ENCODE measurements at regions not wholly inside any gene's neighbourhood (a gene's known extent, or its start where the extent isn't known, plus 50 kb on each side); places are given as distances from the start of the nearest gene placed in this dataset.
A peak's percentile ranks its signal among the peaks of the same experiment; 100 is the strongest.
"Not testable (repeated sequence)": the region's sequence is repeated elsewhere in the genome, so short reads cannot be mapped to it uniquely, and the experiment has no call there.

DNA sequence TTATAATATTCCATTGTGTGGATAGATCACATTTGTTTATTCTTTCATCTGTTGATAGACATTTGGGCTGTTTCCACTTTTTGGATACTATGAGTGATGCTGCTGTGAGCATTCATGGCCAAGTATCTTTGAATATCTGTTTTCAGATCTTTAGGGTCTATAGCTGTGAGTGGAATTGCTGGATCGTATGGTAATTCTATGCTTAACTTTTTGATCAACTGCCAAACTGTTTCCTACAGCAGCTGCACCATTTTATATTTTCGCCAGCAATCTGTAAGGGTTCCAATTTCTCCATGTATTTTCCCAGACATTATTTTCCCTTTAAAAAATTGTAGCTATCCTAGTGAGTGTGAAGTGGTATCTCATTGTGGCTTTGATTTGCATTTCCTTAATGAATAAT, 238.1 kb downstream of the AACS start:
- DNase-seq (ENCODE audit: extremely low read depth, low read depth, low spot score), result no peak

DNA sequence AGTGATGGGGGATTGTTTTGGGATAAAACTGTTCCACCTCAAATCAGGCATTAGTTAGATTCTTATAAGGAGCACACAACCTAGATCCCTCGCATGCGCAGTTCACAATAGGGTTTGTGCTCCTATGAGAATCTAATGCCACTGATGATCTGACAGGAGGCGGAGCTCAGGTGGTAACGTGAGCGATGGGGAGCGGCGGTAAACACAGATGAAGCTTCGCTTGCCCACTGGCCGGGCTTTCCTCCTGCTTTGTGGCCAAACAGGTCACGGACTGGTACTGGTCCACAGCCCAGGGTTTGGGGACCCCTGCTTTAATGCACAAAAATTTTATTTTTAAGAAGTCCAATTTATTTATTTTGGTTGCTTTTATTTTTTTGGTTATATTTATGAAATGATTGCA, 238.8 kb downstream of the AACS start:
- no peak for DNase-seq (ENCODE audit: extremely low read depth, low read depth, low spot score)

DNA sequence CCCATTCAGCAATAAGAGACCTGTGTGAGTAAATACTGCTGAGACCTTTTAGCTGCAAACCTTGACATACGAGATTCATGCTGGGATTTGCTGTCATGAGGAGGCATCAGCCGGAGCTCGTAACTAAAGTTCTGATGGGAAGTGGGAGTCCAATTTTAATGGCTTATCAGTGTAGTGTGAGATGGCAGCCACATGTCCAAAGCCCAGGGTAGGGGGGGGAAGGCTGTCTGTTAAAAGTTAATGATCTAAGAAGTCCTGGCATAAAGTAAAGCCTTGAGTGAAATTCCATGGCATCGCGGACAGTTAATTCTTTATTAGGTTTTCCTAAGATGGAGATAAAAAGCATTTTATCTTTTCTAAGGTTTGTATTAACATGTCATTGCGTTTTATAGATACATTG, 240.0 kb downstream of the AACS start:
- DNase-seq (ENCODE audit: extremely low read depth, low read depth, low spot score), result no peak

DNA sequence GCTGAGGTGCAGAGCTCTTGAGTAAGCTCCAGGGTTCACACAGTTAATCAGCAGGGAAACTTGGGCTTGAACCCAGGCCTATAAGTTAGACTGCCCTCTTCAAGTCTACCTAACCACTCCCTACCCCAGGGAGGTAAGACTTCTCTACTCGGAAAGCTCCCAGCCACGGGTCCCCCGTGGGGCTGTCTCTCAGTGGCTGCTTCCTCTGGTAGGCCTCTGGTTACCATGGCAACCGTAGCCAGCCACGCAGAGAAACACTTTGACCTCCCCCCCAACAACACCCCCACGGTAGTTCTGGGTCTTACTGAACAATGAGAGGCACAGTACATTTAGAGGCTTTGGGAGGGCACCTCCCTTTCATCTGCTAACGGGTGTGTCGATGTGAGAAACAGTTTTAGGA, 245.2 kb downstream of the AACS start:
- no peak for DNase-seq (ENCODE audit: extremely low read depth, low read depth, low spot score)

DNA sequence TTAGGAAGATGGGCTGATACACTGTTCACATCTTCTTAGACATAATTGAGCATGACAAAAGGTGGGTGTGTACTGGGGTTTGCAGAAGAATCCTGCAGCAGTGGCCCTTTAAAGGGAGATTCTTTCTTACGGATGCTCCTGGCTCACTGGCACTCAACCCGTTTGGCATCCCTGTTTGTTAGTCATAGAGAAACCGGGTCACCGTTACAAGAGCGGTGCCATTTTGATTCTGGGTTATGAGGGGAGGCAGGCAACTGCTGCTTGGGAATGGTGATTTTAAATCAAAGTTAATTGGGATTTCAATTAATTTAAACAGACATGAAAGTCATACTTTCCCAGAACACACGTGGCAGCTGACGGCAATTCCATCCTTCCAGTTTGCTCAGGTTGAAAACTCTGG, 245.8 kb downstream of the AACS start:
- DNase-seq (ENCODE audit: extremely low read depth, low read depth, low spot score), result no peak

DNA sequence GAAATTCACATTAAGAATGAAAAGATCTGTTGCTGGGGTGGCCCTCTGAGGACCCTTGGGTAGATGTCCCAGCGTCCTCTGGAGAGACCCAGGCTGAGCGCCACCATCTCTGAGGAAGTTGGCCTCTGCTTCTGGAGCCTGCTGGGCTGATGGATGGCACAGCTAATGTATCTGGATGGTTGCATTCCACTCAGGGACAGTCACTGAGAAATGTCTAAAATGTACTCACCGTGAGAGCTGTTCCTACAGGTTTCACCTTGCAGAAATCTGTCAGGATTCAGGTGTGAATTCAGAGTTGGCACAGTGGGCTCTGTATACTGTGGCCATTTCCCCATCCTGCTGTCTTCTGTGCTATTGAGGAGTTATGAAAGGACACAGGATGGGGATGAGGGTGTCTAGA, 247.2 kb downstream of the AACS start:
- DNase-seq (ENCODE audit: extremely low read depth, low read depth, low spot score), result no peak

DNA sequence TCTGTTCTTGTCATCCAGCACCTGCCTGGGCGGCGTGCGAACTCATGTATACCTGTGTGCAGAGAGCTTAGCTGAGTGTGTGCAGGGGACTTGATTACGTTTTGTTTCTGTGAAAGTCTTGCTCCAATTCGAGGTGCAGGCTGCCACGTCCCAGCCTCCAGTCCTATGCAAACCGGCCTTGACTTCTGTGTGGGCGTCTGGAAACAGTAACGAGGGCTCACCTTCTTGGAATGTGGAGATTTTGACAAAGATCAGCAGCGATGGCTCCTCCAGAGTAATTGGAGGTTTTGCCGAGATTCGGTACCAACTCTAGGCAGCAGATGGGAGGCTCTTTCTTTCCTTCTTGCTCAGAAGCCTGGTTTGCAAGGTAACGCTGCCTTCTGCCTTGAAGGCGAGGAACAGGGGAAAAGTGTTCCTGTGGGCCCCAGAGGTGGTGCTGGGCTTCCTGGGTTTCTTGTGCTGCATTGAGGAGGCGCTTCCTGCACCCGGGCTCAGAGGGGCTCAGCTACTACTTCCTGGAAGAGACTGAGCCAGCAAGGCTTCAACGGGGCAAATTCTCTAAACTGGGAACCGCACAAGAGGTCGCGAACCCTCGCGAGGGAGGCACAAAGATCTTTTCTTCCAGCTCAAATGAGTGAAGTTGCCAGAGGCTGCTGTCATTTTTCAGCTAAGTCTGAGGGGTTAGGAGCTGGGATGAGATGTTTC, 249.0 kb downstream of the AACS start:
- DNase-seq (ENCODE audit: extremely low read depth, low read depth, low spot score), result no peak

DNA sequence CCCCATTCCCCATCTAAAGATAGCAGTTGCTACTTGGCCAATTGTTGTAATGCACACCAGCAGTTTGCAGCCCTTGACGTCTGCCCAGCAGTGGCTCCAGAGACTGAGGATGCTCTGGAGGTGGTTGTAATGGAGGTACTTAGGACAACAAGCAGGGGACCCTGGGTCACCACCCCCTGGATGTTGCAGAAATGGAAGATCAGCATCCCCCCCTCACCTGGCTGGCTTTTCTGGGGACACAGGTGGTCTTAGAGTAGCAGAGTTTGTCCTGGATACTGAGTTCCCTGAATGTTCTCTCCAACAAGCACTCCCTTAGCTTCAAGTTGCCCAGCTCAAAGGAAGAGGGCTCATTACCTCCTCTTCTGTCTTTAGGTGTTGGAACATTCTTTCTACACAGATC, 250.5 kb downstream of the AACS start:
- no peak for DNase-seq (ENCODE audit: extremely low read depth, low read depth, low spot score)

DNA sequence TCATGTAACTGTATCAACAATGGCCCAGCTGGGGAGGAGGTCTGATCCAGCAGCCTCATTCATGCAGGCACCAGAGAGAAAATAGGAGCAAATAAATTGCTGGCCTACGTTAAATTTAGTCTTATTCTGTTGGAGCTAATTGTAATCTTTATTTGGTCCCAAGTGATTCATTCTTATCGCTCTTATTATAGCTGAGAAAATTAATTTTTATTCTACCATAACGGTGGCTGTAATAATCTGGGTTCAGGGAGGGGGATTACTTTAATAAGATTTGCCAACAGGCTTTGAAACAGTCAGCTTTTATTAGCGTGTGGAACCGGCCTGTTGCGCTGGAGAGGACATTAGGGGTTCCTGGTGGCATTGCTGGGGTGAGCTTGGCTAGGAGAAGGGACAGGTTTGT, 254.9 kb downstream of the AACS start:
- DNase-seq (ENCODE audit: extremely low read depth, low read depth, low spot score), result no peak

DNA sequence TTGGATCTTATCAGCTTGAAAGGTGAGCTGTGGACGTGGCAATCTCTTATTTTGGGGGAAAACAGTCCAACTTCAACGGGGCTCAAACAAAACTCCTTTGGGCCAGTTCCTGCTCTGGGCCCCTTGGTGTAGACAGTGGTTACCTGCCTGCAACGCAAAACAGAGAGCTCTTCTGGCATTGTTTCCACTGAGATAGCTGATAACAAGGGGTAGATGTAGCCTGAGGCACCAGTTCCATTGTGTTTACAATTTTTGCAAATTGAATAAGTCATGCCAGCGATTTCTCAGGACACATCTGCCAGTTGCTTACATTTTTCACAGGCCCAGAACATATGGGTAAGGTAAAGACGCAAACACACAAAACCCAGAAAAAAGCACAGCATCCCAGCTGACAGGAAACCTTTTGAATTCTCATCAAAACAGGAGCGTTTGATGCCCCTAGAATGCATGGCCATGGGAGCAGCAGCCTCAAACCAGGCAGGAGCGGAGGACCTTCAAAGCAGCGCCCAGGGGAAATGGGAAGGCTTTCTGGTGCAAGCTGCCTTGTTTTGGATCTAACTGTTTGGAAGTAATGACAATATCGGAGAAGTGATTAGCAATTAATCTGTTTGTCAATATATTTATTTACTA, 259.7 kb downstream of the AACS start:
- DNase-seq (ENCODE audit: extremely low read depth, low read depth, low spot score), result no peak

DNA sequence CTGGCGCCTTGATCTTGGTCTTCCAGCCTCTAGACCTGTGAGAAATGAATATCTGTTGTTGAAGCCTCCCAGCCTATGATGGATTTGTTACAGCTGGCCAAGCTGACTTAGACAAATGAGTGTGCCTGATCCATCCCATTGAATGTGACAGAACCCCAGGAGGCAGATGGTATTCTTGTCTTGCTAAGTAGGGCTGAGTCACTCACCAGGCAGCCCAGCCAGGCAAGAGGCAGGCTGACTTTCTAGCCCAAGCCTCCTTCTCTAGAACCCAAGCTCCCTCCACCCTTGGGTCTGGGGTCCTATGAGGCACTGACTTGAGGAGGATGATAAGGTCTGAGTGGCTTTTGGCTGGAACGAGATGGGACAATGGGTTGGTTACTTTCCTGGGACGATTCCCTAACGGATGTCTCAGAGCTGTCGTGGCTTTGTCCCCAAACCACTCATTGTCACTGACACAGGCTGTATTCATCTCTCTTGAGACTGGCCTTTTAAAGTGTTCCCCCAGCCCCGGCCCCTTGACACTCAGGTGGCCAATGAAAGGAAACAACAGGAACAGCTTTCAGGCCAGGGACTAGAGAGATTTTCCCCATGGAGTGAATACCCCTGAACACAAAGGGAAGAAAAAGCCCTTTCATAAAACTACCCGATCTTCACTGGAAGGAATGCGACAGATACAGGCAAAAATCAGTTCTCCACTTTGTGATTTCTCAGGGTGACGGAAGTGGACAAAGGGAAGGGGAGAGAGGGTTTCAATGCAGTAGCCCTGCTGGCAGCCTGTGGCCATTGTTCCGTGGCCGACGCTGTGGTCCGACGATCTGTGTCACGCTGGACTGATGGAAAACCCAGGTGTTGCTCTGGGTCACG, 264.2 kb downstream of the AACS start:
- no peak for DNase-seq (ENCODE audit: extremely low read depth, low read depth, low spot score)

DNA sequence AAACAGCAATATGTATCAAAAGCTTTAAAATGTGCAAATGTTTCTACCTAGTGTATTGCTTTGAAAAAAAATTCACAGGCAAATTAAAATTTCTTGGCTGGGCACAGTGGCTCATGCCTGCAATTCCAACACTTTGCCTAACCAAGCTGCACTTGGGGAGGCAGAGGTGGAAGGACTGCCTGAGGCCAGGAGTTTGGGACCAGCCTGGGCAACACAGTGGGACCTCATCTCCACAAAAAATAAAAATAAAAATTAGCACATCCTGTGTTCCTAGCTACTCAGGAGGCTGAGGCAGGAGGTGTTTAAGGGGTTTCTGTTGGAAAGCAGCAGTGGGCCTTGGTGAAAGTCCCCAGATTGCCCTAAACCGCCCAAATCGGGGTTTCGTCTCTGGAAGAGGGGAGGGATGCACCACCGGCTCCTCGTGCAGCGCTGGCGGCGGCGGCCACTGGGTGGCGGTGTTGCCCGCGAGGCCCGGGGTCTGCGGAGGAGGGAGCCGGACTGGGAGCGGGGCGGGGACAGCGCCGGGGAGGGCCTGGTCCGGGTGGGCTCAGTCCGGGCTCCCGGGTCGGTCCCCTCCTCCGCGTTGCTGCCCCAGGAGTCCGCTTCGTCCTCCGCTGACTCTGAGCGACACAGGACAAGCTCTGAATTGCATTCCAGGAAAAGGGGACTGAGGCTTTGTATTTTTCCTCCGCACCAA, 265.6 kb downstream of the AACS start:
- DNase-seq (ENCODE audit: extremely low read depth, low read depth, low spot score), result no peak

DNA sequence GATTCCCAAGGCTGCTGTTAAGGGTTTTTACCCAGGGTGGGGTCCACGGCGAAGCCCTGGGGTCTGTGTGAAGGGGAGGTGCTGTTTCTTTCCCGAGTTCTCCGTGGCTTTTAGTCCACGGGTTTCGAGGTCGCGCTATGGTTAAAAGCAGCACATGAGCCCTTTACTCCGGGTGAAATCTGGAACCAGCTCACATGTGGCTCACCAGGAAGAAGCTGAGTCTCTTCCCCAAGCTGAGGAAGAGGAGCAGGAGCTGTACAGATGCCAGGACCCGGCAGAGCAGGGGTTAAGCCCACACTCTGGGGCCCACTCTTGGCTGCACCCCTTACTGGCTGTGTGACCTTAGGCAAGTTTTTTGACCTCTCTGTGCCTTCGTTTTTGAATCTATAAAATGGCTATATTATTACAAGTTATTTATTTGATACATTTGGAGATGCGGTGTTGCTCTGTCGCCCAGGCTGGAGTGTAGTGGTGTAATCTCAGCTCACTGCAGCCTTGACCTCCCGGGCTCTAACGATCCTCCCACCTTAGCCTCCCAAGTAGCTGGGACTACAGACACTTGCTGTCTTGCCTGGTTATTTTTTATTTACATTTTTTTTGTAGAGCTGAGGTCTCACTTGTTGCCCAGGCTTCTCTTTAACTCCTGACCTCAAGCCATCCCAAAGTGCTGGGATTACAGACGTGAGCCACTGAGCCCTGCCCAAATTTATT, 266.3 kb downstream of the AACS start:
- no peak for DNase-seq (ENCODE audit: extremely low read depth, low read depth, low spot score)

DNA sequence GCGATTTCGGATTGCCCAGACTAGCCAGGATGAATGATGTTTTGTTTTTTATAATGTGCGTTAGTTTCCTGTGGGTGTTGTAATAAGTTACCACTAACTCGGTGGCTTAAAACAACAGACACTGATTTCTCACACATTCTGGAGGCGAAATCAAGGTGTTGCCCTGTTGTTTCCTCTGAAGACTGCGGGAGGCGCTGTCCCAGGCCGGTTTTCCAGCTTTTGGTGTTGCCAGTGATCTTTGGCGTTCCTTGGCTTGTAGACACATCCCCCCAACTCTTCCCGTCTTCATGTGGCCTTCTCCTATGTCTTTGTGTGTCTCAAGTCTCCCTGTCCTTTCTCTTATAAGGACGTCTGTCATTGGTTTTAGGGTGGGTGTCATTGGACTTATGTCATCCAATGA, 267.7 kb downstream of the AACS start:
- DNase-seq (ENCODE audit: extremely low read depth, low read depth, low spot score), result no peak

DNA sequence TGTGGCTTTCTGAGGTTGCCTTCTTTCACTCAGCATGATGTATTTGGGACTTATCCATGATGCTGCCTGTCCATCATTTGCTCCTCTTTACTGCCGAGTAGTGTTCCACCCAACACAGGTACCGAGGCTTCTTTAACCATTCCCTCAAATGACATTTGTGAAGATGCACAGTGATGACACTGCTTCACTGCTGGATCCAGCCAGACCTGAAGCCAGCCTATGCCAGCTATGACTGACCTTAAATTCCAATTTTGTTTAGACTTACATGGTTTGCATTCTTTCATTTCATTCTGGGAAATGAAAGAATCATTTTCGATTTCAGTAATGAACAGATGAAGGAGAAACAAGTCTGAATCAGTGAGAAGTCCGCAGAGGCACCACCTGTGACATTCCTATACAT, 271.0 kb downstream of the AACS start:
- no peak for DNase-seq (ENCODE audit: extremely low read depth, low read depth, low spot score)

DNA sequence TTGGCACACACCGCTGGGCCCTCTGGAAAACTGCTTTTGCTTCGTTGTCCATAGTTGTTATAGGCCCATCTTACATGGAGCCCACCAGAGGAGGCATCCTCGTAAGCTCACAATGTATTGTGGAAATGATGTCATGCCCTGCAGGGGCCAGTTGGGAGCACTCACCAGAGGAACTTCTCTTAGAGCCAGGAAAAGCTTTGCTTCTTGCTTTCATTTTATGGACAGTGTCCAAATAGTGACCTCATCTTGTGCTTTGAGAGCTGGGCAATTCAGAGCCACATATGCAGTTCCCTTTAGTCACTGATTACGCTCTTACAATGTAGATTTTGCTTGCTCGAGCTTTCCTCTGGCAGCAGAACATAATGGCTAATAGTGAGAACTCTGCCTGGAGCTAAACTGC, 275.6 kb downstream of the AACS start:
- peak; percentile 9 for DNase-seq (ENCODE audit: extremely low read depth, low read depth, low spot score)

DNA sequence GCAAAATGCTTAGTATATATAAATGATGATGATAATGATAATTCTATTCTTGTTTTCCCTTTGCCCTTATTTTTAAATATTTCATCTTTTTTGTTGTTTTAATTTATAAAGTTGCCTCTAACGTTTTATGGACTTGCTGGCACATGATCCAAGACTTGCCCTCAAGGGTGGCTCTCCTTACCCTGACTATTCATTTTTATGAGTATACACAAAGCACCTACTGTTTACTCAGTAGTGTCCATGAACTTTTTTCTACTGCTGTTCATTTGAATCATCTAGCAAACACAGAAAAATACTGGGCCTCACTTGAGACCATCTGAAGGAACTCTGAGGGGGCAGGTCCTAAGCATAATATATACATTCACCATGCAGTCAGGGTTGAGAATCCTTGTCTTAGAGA, 276.2 kb downstream of the AACS start:
- DNase-seq (ENCODE audit: extremely low read depth, low read depth, low spot score), result no peak

DNA sequence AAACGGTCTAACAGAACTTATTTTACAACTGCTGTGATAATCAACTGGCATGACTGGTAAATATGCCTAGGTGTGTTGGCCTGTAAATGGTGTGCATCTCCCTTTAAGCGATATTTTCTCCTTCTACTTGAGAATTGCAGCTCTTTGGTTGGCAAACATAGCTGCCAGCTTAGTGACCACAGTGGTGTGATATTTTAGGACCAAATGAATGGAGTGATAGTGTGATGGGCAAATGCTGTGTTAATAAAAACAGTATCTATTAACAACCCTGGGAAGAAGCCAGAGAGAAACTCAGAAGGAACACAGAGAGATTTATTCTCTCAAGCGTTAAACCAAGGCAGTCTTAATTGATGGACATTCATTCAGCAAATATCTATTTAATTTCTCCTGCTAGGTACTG, 278.4 kb downstream of the AACS start:
- DNase-seq (ENCODE audit: extremely low read depth, low read depth, low spot score), result no peak

DNA sequence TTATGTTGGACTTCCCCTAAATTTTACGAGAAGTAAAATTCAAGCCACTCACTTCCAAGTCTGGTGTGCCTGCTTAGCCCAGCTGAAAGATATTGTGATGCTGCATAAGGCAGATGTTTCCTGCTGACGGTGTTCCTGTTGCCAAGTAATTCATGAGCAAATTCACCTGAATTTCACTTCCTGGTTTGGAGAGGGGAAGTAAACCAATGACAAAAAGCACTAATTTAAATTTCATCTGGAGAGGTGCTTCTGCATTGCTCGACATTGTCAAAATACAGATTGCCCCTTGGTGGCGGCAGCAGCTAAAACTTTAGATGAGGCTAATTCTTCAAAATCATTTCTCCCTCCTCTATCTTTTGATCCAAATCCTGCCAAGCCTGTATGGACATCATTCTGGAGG, 281.1 kb downstream of the AACS start:
- no peak for DNase-seq (ENCODE audit: extremely low read depth, low read depth, low spot score)

DNA sequence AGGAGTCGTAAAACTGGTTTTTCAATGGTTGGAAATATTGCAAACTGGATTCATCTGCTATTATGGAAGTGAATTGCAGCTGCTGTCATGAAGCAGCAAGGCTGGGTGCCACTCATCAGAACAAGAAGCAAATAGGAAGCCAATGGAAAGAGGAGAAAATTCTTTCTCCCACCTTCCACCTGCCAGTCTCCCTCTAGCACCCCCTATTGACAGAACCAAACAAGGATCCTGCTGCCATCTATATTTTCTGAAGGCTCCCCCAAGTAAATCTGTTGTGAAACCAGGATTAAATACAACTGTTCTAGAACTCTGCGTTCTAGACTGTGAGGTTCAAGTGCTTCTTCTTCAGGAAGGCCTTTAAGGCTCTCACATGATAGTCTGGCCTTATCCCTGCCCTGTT, 286.6 kb downstream of the AACS start:
- no peak for DNase-seq (ENCODE audit: extremely low read depth, low read depth, low spot score)

DNA sequence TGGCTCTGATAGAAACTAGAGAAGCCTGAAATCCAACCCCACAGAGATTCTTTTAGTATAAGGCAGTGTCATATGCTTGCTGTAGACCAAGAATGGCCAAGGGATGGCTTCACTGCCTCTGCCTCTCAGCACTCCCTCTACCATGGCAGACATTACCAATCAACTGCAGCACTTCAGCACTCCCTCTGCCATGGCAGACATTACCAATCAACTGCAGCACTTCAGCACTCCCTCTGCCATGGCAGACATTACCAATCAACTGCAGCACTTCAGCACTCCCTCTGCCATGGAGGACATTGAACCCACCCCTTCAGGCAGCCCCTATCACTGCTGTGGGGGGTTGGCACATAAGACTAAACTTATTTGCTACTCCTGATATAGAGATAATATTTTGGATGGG, 287.8 kb downstream of the AACS start:
- not testable (repeated sequence) for DNase-seq (ENCODE audit: extremely low read depth, low read depth, low spot score)

Data from glomerular endothelial cell (primary cell).